ENCODE measurements at regions not wholly inside any gene's neighbourhood (a gene's known extent, or its start where the extent isn't known, plus 50 kb on each side); places are given as distances from the start of the nearest gene placed in this dataset.

GRCh38 chr4:32219306-32220075 is 1499.3 kb downstream of the PCDH7 start:
- TF ChIP-seq EZH2phosphoT487 (IDR thresholded peaks at IDR 0.05; ENCODE audit: insufficient read depth, low read depth), result no peak
- no peak for TF ChIP-seq EZH2 (IDR thresholded peaks at IDR 0.05; ENCODE audit: insufficient read depth, poor library complexity, severe bottlenecking)
- Histone ChIP-seq H3K9me2 (ENCODE audit: insufficient read depth) (no peaks in the 10 kb centered on the region), H3K27ac (no peak overlapping the region), H3K9me3 (ENCODE audit: low read depth) (no peaks in the 10 kb centered on the region), H4K20me1 (ENCODE audit: insufficient read depth) (no peaks in the 10 kb centered on the region), H3K27me3 (replicated peaks; ENCODE audit: insufficient read depth) (no peaks in the 10 kb centered on the region), H2AFZ (no peak overlapping the region), H3K79me2 (ENCODE audit: insufficient read depth) (no peaks in the 10 kb centered on the region), H3K4me1 (ENCODE audit: insufficient read depth) (no peaks in the 10 kb centered on the region), H3F3A (ENCODE audit: insufficient read depth) (no peaks in the 10 kb centered on the region), H3K9ac (no peak overlapping the region), H3K4me2 (ENCODE audit: unreplicated experiment) (no peak overlapping the region), H3K4me3 (no peak overlapping the region), H3K36me3 (ENCODE audit: low read depth) (no peaks in the 10 kb centered on the region)
- WGBS, 2 experiments (ENCODE audit: low coverage in 1 of 2, low lambda C conversion rate in 2 of 2, missing lambda C conversion rate in 2 of 2), result 17 to 23% methylated on average over 3 of the region's 3 CpGs
- no peak for DNase-seq
- in situ Hi-C loops (cut with MboI), result no loop called here

- H2AFZ ChIP-seq, result no peak overlapping the region
- no peak for DNase-seq
- no peak overlapping the region for H3K4me2 ChIP-seq (ENCODE audit: unreplicated experiment)
- no peaks in the 10 kb centered on the region for H3K27me3 ChIP-seq (replicated peaks; ENCODE audit: insufficient read depth)
- no peaks in the 10 kb centered on the region for H3F3A ChIP-seq (ENCODE audit: insufficient read depth)
- no peaks in the 10 kb centered on the region for H3K36me3 ChIP-seq (ENCODE audit: low read depth)
- H3K79me2 ChIP-seq (ENCODE audit: insufficient read depth), result no peaks in the 10 kb centered on the region
- in situ Hi-C loops (cut with MboI), result no loop called here
- H3K9me2 ChIP-seq (ENCODE audit: insufficient read depth), result no peaks in the 10 kb centered on the region
- H3K9me3 ChIP-seq (ENCODE audit: low read depth), result no peaks in the 10 kb centered on the region
- no peak overlapping the region for H3K27ac ChIP-seq
- H3K4me3 ChIP-seq, result no peak overlapping the region
- TF ChIP-seq EZH2phosphoT487 (IDR thresholded peaks at IDR 0.05; ENCODE audit: insufficient read depth, low read depth) (no peak), EZH2 (IDR thresholded peaks at IDR 0.05; ENCODE audit: insufficient read depth, poor library complexity, severe bottlenecking) (no peak)
- no peak overlapping the region for H3K9ac ChIP-seq
- H4K20me1 ChIP-seq (ENCODE audit: insufficient read depth), result no peaks in the 10 kb centered on the region
- no peaks in the 10 kb centered on the region for H3K4me1 ChIP-seq (ENCODE audit: insufficient read depth)
Measured at GRCh38 chr4:32226204-32226603, 1506.0 kb downstream of the PCDH7 start.

- Histone ChIP-seq H3K4me2 (ENCODE audit: unreplicated experiment) (no peak overlapping the region), H3K4me3 (no peak overlapping the region), H4K20me1 (ENCODE audit: insufficient read depth) (no peaks in the 10 kb centered on the region), H3K27ac (no peak overlapping the region), H3K79me2 (ENCODE audit: insufficient read depth) (no peaks in the 10 kb centered on the region), H3K4me1 (ENCODE audit: insufficient read depth) (no peaks in the 10 kb centered on the region), H3K36me3 (ENCODE audit: low read depth) (no peaks in the 10 kb centered on the region), H3F3A (ENCODE audit: insufficient read depth) (no peaks in the 10 kb centered on the region), H3K9ac (no peak overlapping the region), H2AFZ (no peak overlapping the region), H3K27me3 (replicated peaks; ENCODE audit: insufficient read depth) (no peaks in the 10 kb centered on the region), H3K9me3 (ENCODE audit: low read depth) (no peaks in the 10 kb centered on the region), H3K9me2 (ENCODE audit: insufficient read depth) (no peaks in the 10 kb centered on the region)
- no peak for DNase-seq
- TF ChIP-seq EZH2phosphoT487 (IDR thresholded peaks at IDR 0.05; ENCODE audit: insufficient read depth, low read depth), result no peak
- TF ChIP-seq EZH2 (IDR thresholded peaks at IDR 0.05; ENCODE audit: insufficient read depth, poor library complexity, severe bottlenecking), result no peak
- 29% methylated on average over 2 of the region's 2 CpGs for WGBS, 2 experiments (ENCODE audit: low coverage in 1 of 2, low lambda C conversion rate in 2 of 2, missing lambda C conversion rate in 2 of 2)
- in situ Hi-C loops (cut with MboI), result no loop called here
Measured at GRCh38 chr4:32226733-32227132, 1506.6 kb downstream of the PCDH7 start.

- H2AFZ ChIP-seq, result no peak overlapping the region
- H3K27me3 ChIP-seq (replicated peaks; ENCODE audit: insufficient read depth), result no peaks in the 10 kb centered on the region
- no peaks in the 10 kb centered on the region for H3K9me3 ChIP-seq (ENCODE audit: low read depth)
- no peak for TF ChIP-seq EZH2phosphoT487 (IDR thresholded peaks at IDR 0.05; ENCODE audit: insufficient read depth, low read depth)
- TF ChIP-seq EZH2 (IDR thresholded peaks at IDR 0.05; ENCODE audit: insufficient read depth, poor library complexity, severe bottlenecking), result no peak
- no peak overlapping the region for H3K9ac ChIP-seq
- in situ Hi-C loops (cut with MboI), result no loop called here
- H3K27ac ChIP-seq, result no peak overlapping the region
- H3K4me3 ChIP-seq, result no peak overlapping the region
- H3K79me2 ChIP-seq (ENCODE audit: insufficient read depth), result no peaks in the 10 kb centered on the region
- no peaks in the 10 kb centered on the region for H3K36me3 ChIP-seq (ENCODE audit: low read depth)
- H3K9me2 ChIP-seq (ENCODE audit: insufficient read depth), result no peaks in the 10 kb centered on the region
- no peak overlapping the region for H3K4me2 ChIP-seq (ENCODE audit: unreplicated experiment)
- 23 to 28% methylated on average over 3 of the region's 3 CpGs for WGBS, 2 experiments (ENCODE audit: low coverage in 1 of 2, low lambda C conversion rate in 2 of 2, missing lambda C conversion rate in 2 of 2)
- no peaks in the 10 kb centered on the region for H4K20me1 ChIP-seq (ENCODE audit: insufficient read depth)
- no peaks in the 10 kb centered on the region for H3K4me1 ChIP-seq (ENCODE audit: insufficient read depth)
- H3F3A ChIP-seq (ENCODE audit: insufficient read depth), result no peaks in the 10 kb centered on the region
- no peak for DNase-seq
Measured at GRCh38 chr4:32243926-32244325, 1523.8 kb downstream of the PCDH7 start.

GRCh38 chr4:32249040-32249439 is 1528.9 kb downstream of the PCDH7 start:
- Histone ChIP-seq H3K4me3 (no peak overlapping the region), H2AFZ (no peak overlapping the region), H3K27me3 (replicated peaks; ENCODE audit: insufficient read depth) (no peaks in the 10 kb centered on the region), H3K27ac (no peak overlapping the region), H4K20me1 (ENCODE audit: insufficient read depth) (no peaks in the 10 kb centered on the region), H3K4me2 (ENCODE audit: unreplicated experiment) (no peak overlapping the region), H3K79me2 (ENCODE audit: insufficient read depth) (no peaks in the 10 kb centered on the region), H3K9me2 (ENCODE audit: insufficient read depth) (no peaks in the 10 kb centered on the region), H3K9me3 (ENCODE audit: low read depth) (no peaks in the 10 kb centered on the region), H3F3A (ENCODE audit: insufficient read depth) (no peaks in the 10 kb centered on the region), H3K4me1 (ENCODE audit: insufficient read depth) (no peaks in the 10 kb centered on the region), H3K36me3 (ENCODE audit: low read depth) (no peaks in the 10 kb centered on the region), H3K9ac (no peak overlapping the region)
- no peak for TF ChIP-seq EZH2 (IDR thresholded peaks at IDR 0.05; ENCODE audit: insufficient read depth, poor library complexity, severe bottlenecking)
- no peak for DNase-seq
- whole genome bisulfite sequencing, 2 experiments (ENCODE audit: low coverage in 1 of 2, low lambda C conversion rate in 2 of 2, missing lambda C conversion rate in 2 of 2), result 16 to 19% methylated on average over 2 of the region's 2 CpGs
- in situ Hi-C loops (cut with MboI), result no loop called here
